MM.1S (cell line): ENCODE measurements at regions not wholly inside any gene's neighbourhood (a gene's known extent, or its start where the extent isn't known, plus 50 kb on each side); places are given as distances from the start of the nearest gene placed in this dataset.

ENCODE experiments used
- EZH2 ChIP-seq: fragments of 300-600 bp; sonication (generic); optimal IDR thresholded peaks from 2 replicates; pipeline ENCODE3; 2017; ENCODE audit warnings: low read depth, mild to moderate bottlenecking, antibody characterized with exemption, low read length, mixed read lengths
- TF ChIP-seq, protein P1 (sequence below): fragments of 300-600 bp; sonication (generic); IDR thresholded peaks from 2 replicates; pipeline ENCODE4 v1.5.1; 2016; ENCODE audit warnings: antibody characterized with exemption, low read length, mixed read lengths

DNA sequence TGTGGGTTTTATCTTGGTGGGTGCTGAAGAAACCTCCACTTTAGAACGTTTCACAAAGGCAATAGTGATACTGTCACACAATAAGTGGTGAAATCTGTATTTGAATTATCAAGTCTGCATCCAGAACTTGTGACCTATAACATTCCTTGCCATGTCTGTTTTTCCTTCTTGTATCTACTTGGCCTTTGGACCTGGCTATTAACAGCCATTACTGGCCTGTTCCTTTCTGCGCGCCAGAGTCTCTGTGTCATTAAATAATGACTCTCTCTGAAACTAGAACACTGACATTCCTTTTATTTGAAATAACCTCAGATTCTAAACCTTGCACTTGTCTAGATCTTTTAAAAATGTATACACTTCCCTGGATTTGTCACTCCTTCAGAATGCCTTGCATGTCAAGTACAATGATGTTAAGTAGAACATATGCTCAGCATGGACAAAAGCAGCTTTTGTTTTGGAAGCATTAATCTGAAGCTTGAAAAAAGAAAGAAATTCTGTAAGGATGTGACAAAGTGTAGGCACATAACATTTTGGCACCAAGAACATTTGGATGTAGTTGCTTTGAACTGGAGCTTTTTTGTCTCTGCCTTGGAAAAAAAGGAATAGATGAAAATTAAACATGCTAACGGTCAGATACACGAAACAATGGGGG lies 95.5 kb upstream of the RPL10L start:
- TF ChIP-seq EZH2 = no peak
- TF ChIP-seq, protein P1, sequence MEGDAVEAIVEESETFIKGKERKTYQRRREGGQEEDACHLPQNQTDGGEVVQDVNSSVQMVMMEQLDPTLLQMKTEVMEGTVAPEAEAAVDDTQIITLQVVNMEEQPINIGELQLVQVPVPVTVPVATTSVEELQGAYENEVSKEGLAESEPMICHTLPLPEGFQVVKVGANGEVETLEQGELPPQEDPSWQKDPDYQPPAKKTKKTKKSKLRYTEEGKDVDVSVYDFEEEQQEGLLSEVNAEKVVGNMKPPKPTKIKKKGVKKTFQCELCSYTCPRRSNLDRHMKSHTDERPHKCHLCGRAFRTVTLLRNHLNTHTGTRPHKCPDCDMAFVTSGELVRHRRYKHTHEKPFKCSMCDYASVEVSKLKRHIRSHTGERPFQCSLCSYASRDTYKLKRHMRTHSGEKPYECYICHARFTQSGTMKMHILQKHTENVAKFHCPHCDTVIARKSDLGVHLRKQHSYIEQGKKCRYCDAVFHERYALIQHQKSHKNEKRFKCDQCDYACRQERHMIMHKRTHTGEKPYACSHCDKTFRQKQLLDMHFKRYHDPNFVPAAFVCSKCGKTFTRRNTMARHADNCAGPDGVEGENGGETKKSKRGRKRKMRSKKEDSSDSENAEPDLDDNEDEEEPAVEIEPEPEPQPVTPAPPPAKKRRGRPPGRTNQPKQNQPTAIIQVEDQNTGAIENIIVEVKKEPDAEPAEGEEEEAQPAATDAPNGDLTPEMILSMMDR = no peak
